Ovary (tissue), 7 donors: ENCODE measurements at regions not wholly inside any gene's neighbourhood (a gene's known extent, or its start where the extent isn't known, plus 50 kb on each side); places are given as distances from the start of the nearest gene placed in this dataset.

Source experiments
- DNase-seq, 5 donors: peaks; one replicate each; pipeline ENCODE4 v3.0.0-alpha.2; 2019 to 2020
- H3K27ac ChIP-seq, 2 donors: fragments of 200-600 bp; one replicate each; pipeline versions ENCODE4 v1.5.1 to v1.8.0; 2019 to 2022
- H3K27me3 ChIP-seq: fragments of 200-600 bp; one replicate; pipeline ENCODE4 v1.8.0; 2022
- H3K36me3 ChIP-seq: fragments of 200-600 bp; sonication (generic); one replicate; pipeline ENCODE4 v1.5.1; 2019
- H3K4me1 ChIP-seq: one replicate; pipeline ENCODE4 v1.8.1; 2013; ENCODE audit warnings: mild to moderate bottlenecking, moderate library complexity; ENCODE audit not compliant: insufficient read depth
- H3K4me3 ChIP-seq: fragments of 200-600 bp; sonication (generic); one replicate; pipeline ENCODE4 v1.5.1; 2017
- H3K9me3 ChIP-seq, 2 donors: fragments of 200-600 bp in 1 of 2; sonication (generic) in 1 of 2; one replicate each; pipeline versions ENCODE4 v1.5.1 to v1.8.1; 2013 to 2019; ENCODE audit warnings: mild to moderate bottlenecking in 1 of 2, moderate library complexity in 1 of 2
- EP300 ChIP-seq: sonication (generic); formaldehyde crosslinking; IDR thresholded peaks from one replicate; pipeline ENCODE4 v1.6.1; 2017; ENCODE audit warnings: antibody characterized with exemption
- POLR2A ChIP-seq: fragments of 450-650 bp; IDR thresholded peaks from one replicate; pipeline ENCODE4 v1.6.1; 2017; ENCODE audit warnings: antibody characterized with exemption, mild to moderate bottlenecking, moderate library complexity
- WGBS, 3 donors: extraction: QIAGEN DNeasy Blood & Tissue Kit in 1 of 3; methylation state at CpG; one replicate each; pipeline versions ENCODE4 v1.1.5 to v1.1.7; 2013 to 2017; 5-methylcytosine and 5-hydroxymethylcytosine counted together
- intact Hi-C, 4 donors: fragments of 100-400 bp; cut with DNase I; formaldehyde crosslinking; loops; one replicate each; pipeline versions ENCODE4 v1.11.0 to v1.15.1; 2022 to 2023
- TF ChIP-seq, protein P1 (sequence below), 3 donors: fragments of 450-650 bp in 2 of 3; fragments of 200-600 bp in 1 of 3; IDR thresholded peaks; one replicate each; pipeline versions ENCODE4 v1.5.1 to v1.8.0; 2016 to 2022; ENCODE audit warnings: antibody characterized with exemption in 3 of 3, mild to moderate bottlenecking in 1 of 3
- donor health status: DM: no; HTN: no; CAD: no; lungs with moderate emphysema.
- donor health status: DM: no; HTN: no; CAD: no.
- donor health status: Bipolar disorder and iron deficiency.
- donor health status: DM: no; HTN: no; CAD: no.
- donor health status: DM: yes; HTN: yes; CAD: no.

- 75 to 78% (median 76%) methylated on average over 7 of the region's 7 CpGs for WGBS, 3 donors
- Histone ChIP-seq H3K27ac (no peak overlapping the region), H3K9me3 (no peaks in the 10 kb centered on the region), H3K4me1 (no peaks in the 10 kb centered on the region), H3K4me3 (no peak overlapping the region), H3K36me3 (no peaks in the 10 kb centered on the region), H3K27me3 (no peaks in the 10 kb centered on the region)
- intact Hi-C loops = no loop called here
- no peak for DNase-seq
- TF ChIP-seq POLR2A = no peak
- TF ChIP-seq, protein P1, sequence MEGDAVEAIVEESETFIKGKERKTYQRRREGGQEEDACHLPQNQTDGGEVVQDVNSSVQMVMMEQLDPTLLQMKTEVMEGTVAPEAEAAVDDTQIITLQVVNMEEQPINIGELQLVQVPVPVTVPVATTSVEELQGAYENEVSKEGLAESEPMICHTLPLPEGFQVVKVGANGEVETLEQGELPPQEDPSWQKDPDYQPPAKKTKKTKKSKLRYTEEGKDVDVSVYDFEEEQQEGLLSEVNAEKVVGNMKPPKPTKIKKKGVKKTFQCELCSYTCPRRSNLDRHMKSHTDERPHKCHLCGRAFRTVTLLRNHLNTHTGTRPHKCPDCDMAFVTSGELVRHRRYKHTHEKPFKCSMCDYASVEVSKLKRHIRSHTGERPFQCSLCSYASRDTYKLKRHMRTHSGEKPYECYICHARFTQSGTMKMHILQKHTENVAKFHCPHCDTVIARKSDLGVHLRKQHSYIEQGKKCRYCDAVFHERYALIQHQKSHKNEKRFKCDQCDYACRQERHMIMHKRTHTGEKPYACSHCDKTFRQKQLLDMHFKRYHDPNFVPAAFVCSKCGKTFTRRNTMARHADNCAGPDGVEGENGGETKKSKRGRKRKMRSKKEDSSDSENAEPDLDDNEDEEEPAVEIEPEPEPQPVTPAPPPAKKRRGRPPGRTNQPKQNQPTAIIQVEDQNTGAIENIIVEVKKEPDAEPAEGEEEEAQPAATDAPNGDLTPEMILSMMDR (IDR thresholded peaks at IDR 0.05) = no peak
- TF ChIP-seq EP300 = no peak
Observed at GRCh38 chr5:167765352-167765751, 526.1 kb upstream of the WWC1 start.

GRCh38 chr5:167766957-167767356 lies 524.5 kb upstream of the WWC1 start:
- TF ChIP-seq EP300 (no peak), POLR2A (no peak)
- TF ChIP-seq, protein P1 (IDR thresholded peaks at IDR 0.05) = no peak
- H3K27me3 ChIP-seq = no peaks in the 10 kb centered on the region
- H3K9me3 ChIP-seq = no peaks in the 10 kb centered on the region
- DNase-seq = no peak
- intact Hi-C loops = no loop called here
- WGBS, 3 donors = 40 to 47% (median 45%) methylated on average over 2 of the region's 2 CpGs
- H3K27ac ChIP-seq = no peak overlapping the region
- no peaks in the 10 kb centered on the region for H3K36me3 ChIP-seq
- no peak overlapping the region for H3K4me3 ChIP-seq
- H3K4me1 ChIP-seq = no peaks in the 10 kb centered on the region

- Histone ChIP-seq H3K4me1 (no peaks in the 10 kb centered on the region), H3K27ac (no peak overlapping the region), H3K36me3 (no peaks in the 10 kb centered on the region), H3K27me3 (no peaks in the 10 kb centered on the region), H3K4me3 (no peak overlapping the region), H3K9me3 (no peaks in the 10 kb centered on the region)
- WGBS, 3 donors = 52 to 67% (median 58%) methylated on average over 4 of the region's 4 CpGs
- no peak for DNase-seq
- TF ChIP-seq POLR2A (no peak), EP300 (no peak)
- TF ChIP-seq, protein P1 (IDR thresholded peaks at IDR 0.05) = no peak
- intact Hi-C loops = no loop called here
Observed at GRCh38 chr5:167767795-167768194, 523.6 kb upstream of the WWC1 start.

DNA sequence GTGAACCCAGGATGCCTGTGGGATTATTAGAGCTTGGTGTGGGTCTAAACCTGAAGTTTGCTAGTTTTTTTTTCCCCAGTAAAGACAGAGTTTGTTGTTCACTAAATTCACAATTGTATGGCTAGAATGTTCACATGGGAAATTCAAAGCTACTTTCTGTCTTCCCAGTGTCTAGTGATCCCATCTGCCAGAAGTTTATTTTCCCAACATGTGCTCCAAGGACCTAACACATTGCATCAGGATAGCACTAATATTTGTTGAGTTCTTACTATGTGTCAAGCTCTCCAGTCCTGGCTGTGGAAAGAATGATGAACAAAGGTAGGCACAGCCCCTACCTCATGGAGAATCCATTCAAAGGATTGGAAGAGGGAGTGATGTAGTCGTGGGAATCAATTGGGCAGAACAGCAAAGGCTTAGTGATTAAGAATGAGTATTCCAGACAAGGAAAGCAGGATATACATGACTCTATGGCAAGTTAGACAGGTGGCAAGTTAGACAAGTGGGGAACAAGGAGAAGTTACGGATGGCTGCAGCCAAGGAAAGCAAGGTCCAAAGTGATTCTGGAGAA lies 521.5 kb upstream of the WWC1 start:
- Histone ChIP-seq H3K27me3 (no peaks in the 10 kb centered on the region), H3K4me3 (no peak overlapping the region), H3K4me1 (no peaks in the 10 kb centered on the region), H3K36me3 (no peaks in the 10 kb centered on the region), H3K9me3 (no peaks in the 10 kb centered on the region), H3K27ac (no peak overlapping the region)
- intact Hi-C loops = no loop called here
- no peak for TF ChIP-seq EP300
- TF ChIP-seq, protein P1 (IDR thresholded peaks at IDR 0.05) = no peak
- TF ChIP-seq POLR2A = no peak
- no peak for DNase-seq
- WGBS, 3 donors = 87 to 89% (median 88%) methylated on average over 2 of the region's 2 CpGs
